Heart right ventricle (tissue), 16 donors: ENCODE measurements at regions not wholly inside any gene's neighbourhood (a gene's known extent, or its start where the extent isn't known, plus 50 kb on each side); places are given as distances from the start of the nearest gene placed in this dataset.

Experiments
- ATAC-seq, 8 donors: fragments of 200-7000 bp; cut with Tn5 transposase; one replicate each; pipeline ENCODE4 v1.9.1; 2020; ENCODE audit warnings: mild to moderate bottlenecking in 8 of 8, moderate library complexity in 8 of 8, moderate number of reproducible peaks in 1 of 8
- DNase-seq, 2 donors: peaks; one replicate each; pipeline ENCODE4 v3.0.0-alpha.2; 2020
- H3K27ac ChIP-seq, 10 donors: fragments of 200-600 bp; sonication (generic) in 2 of 10; one replicate each; pipeline versions ENCODE4 v1.5.0 to v1.8.0; 2020 to 2022; ENCODE audit warnings: mild to moderate bottlenecking in 3 of 10
- H3K27me3 ChIP-seq, 7 donors: fragments of 200-600 bp; one replicate each; pipeline ENCODE4 v1.8.0; 2021 to 2022; ENCODE audit warnings: mild to moderate bottlenecking in 2 of 7
- H3K36me3 ChIP-seq, 9 donors: fragments of 200-600 bp; sonication (generic) in 1 of 9; one replicate each; pipeline versions ENCODE4 v1.5.0 to v1.8.0; 2020 to 2022; ENCODE audit warnings: mild to moderate bottlenecking in 2 of 9
- H3K4me1 ChIP-seq, 9 donors: fragments of 200-600 bp; sonication (generic) in 1 of 9; one replicate each; pipeline versions ENCODE4 v1.5.0 to v1.8.0; 2020 to 2022; ENCODE audit warnings: mild to moderate bottlenecking in 4 of 9
- H3K4me3 ChIP-seq, 10 donors: fragments of 200-600 bp; sonication (generic) in 2 of 10; one replicate each; pipeline versions ENCODE4 v1.5.0 to v1.8.0; 2020 to 2022; ENCODE audit warnings: mild to moderate bottlenecking in 7 of 10, moderate library complexity in 2 of 10
- H3K9me3 ChIP-seq, 11 donors: fragments of 200-600 bp in 10 of 11; sonication (generic) in 2 of 11; one replicate each; pipeline versions ENCODE4 v1.5.0 to v1.8.0; 2013 to 2022; ENCODE audit warnings: mild to moderate bottlenecking in 2 of 11, control low read depth in 1 of 11, moderate library complexity in 1 of 11
- WGBS, 2 donors: extraction: QIAGEN DNeasy Blood & Tissue Kit; methylation state at CpG; one replicate each; pipeline ENCODE4 v1.1.7; 2013; ENCODE audit warnings: inconsistent platforms in 1 of 2; 5-methylcytosine and 5-hydroxymethylcytosine counted together
- intact Hi-C, 10 donors: fragments of 100-400 bp; cut with DNase I; formaldehyde crosslinking; loops; one replicate each; pipeline versions ENCODE4 v1.11.1 to v1.14.2; 2022
- TF ChIP-seq, protein P1 (sequence below), 9 donors: fragments of 200-600 bp; sonication (generic) in 2 of 9; IDR thresholded peaks; one replicate each; pipeline versions ENCODE4 v1.5.0 to v1.8.0; 2021 to 2022; ENCODE audit warnings: antibody characterized with exemption in 9 of 9, mild to moderate bottlenecking in 5 of 9, moderate library complexity in 1 of 9
- donor health status: Arrhythmogenic right ventricular cardiomyopathy.
- donor health status: ischemic (EF 13 %, LVEDD 7.1; RV severe dilation, severe dysfunction).
- donor health status: healthy with polysubstance abuse.
- donor health status: DM: no; HTN: yes; CAD: no.
- donor health status: DM: no; HTN: no; CAD: no.
- donor health status: ischemic (EF 25% LVEDD 6.9; RV normal size, moderate dysfunction).
- donor health status: ischemic (EF 25% LVEDD 5.7; RV mildly dilated, moderate dysfunction).
- donor health status: healthy.
- donor health status: DM: yes; HTN: yes; CAD: no.
- donor health status: Ischemic cardiomyopathy.
- donor health status: ischemic (EF 35%, LVEDD 5.7; RV mildly dilated, moderate dysfunction).
- donor health status: nonischemic (EF 11% LVEDD 7.7; RV severe dilation, severe dysfunction).
- donor health status: DM: yes; HTN: yes; CAD: no.
- donor health status: PGD.
- donor health status: ischemic (EF 29% LVEDD 5.4; RV normal size, mild dysfunction).
- donor health status: nonischemic (EF 23%, LVEDD 6.1; RV moderate dilation, normal function).

DNA sequence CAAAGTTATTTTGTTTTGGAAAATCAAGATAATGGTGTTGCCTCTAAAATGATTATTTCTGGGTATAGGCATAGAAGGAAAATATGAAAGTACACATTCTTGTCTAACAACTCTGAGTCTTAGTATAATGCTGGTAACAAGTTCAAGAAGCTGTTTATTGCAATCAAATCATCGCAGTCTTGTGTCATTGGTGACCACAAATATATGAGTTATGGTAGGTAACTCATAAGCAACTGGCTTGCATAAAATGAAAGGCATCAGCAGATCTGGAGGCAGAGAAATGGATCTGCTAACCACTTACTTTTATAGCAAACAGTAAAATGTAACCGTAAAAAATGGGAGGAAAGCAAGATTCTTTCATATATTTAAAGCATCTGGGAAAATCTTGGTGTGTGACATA, 156.2 kb upstream of the TCF4 start:
- Histone ChIP-seq H3K27ac (no peak overlapping the region), H3K27me3 (peaks cover 0 to 6% (median 0%) of the 10 kb centered on the region in 7 donors), H3K4me3 (no peak overlapping the region), H3K9me3 (no peaks in the 10 kb centered on the region), H3K36me3 (no peaks in the 10 kb centered on the region), H3K4me1 (no peaks in the 10 kb centered on the region)
- WGBS, 2 donors, result 96% methylated on average over 2 of the region's 2 CpGs
- TF ChIP-seq, protein P1, sequence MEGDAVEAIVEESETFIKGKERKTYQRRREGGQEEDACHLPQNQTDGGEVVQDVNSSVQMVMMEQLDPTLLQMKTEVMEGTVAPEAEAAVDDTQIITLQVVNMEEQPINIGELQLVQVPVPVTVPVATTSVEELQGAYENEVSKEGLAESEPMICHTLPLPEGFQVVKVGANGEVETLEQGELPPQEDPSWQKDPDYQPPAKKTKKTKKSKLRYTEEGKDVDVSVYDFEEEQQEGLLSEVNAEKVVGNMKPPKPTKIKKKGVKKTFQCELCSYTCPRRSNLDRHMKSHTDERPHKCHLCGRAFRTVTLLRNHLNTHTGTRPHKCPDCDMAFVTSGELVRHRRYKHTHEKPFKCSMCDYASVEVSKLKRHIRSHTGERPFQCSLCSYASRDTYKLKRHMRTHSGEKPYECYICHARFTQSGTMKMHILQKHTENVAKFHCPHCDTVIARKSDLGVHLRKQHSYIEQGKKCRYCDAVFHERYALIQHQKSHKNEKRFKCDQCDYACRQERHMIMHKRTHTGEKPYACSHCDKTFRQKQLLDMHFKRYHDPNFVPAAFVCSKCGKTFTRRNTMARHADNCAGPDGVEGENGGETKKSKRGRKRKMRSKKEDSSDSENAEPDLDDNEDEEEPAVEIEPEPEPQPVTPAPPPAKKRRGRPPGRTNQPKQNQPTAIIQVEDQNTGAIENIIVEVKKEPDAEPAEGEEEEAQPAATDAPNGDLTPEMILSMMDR (IDR thresholded peaks at IDR 0.05), result no peak
- no peak for ATAC-seq
- intact Hi-C loops, result no loop called here
- no peak for DNase-seq

- intact Hi-C loops, result no loop called here
- no peak for ATAC-seq
- H3K27me3 ChIP-seq, result peaks cover 0 to 6% (median 0%) of the 10 kb centered on the region in 7 donors
Measured at GRCh38 chr18:55743736-55744135, 155.7 kb upstream of the TCF4 start.

GRCh38 chr18:55743133-55743532, 155.1 kb upstream of the TCF4 start:
- DNase-seq, result no peak
- Histone ChIP-seq H3K4me3 (no peak overlapping the region), H3K9me3 (no peaks in the 10 kb centered on the region), H3K27me3 (peaks cover 0 to 3% (median 0%) of the 10 kb centered on the region in 7 donors), H3K36me3 (no peaks in the 10 kb centered on the region), H3K4me1 (no peaks in the 10 kb centered on the region), H3K27ac (no peak overlapping the region)
- TF ChIP-seq, protein P1 (IDR thresholded peaks at IDR 0.05), result no peak
- ATAC-seq, result no peak
- 81 to 91% methylated on average over 2 of the region's 2 CpGs for WGBS, 2 donors
- intact Hi-C loops, result no loop called here

More at GRCh38 chr18:55743736-55744135, 155.7 kb upstream of the TCF4 start:
- 94 to 98% methylated on average over 3 of the region's 3 CpGs for WGBS, 2 donors
- H3K36me3 ChIP-seq, result no peaks in the 10 kb centered on the region
- no peak overlapping the region for H3K27ac ChIP-seq
- TF ChIP-seq, protein P1 (IDR thresholded peaks at IDR 0.05), result no peak
- no peaks in the 10 kb centered on the region for H3K4me1 ChIP-seq
- no peaks in the 10 kb centered on the region for H3K9me3 ChIP-seq
- DNase-seq, result no peak
- H3K4me3 ChIP-seq, result no peak overlapping the region

- Histone ChIP-seq H3K27me3 (no peaks in the 10 kb centered on the region), H3K4me3 (no peak overlapping the region), H3K9me3 (no peaks in the 10 kb centered on the region), H3K27ac (no peak overlapping the region), H3K36me3 (no peaks in the 10 kb centered on the region), H3K4me1 (peaks cover 0 to 7% (median 0%) of the 10 kb centered on the region in 9 donors)
- DNase-seq (no peak), ATAC-seq (no peak)
- intact Hi-C loops, result loop anchor here in 1 of 10 donors (10.0 kb wide), 1 partner anchor 235 kb away; no protein-coding TSS in a partner anchor
- WGBS, 2 donors, result 73 to 93% methylated on average over 2 of the region's 2 CpGs
- TF ChIP-seq, protein P1 (IDR thresholded peaks at IDR 0.05), result no peak
Measured at GRCh38 chr18:55739488-55739887, 151.5 kb upstream of the TCF4 start.
